ENCODE measurements at regions not wholly inside any gene's neighbourhood (a gene's known extent, or its start where the extent isn't known, plus 50 kb on each side); places are given as distances from the start of the nearest gene placed in this dataset.
"Not testable (repeated sequence)": the region's sequence is repeated elsewhere in the genome, so short reads cannot be mapped to it uniquely, and the experiment has no call there.

- TF ChIP-seq HSF1 (IDR thresholded peaks at IDR 0.05; ENCODE audit: low read depth, low read length) (no peak), PML (IDR thresholded peaks at IDR 0.05; ENCODE audit: low read length) (no peak), NFYA (IDR thresholded peaks at IDR 0.05; ENCODE audit: borderline replicate concordance, low read depth, low read length) (no peak), MYC (IDR thresholded peaks at IDR 0.05; ENCODE audit: insufficient read depth, insufficient read length, insufficient replicate concordance, low read length, severe bottlenecking) (no peak), SMAD1 (IDR thresholded peaks at IDR 0.05; ENCODE audit: low read depth, partially characterized antibody) (no peak), ZNF592 (IDR thresholded peaks at IDR 0.05) (no peak), STAT1 (conservative IDR thresholded peaks at IDR 0.05) (no peak), EGR1 (IDR thresholded peaks at IDR 0.05; ENCODE audit: borderline replicate concordance in 1 of 2, low read depth in 2 of 2, low read length in 2 of 2) (no peak), RAD21 (IDR thresholded peaks at IDR 0.05; ENCODE audit: insufficient read depth, low read depth, low read length) (peak; percentile 69), MYB (IDR thresholded peaks at IDR 0.05; ENCODE audit: borderline replicate concordance, low read depth, low read length) (no peak), RBBP5 (conservative IDR thresholded peaks at IDR 0.05) (no peak), RCOR1 (conservative IDR thresholded peaks at IDR 0.05; ENCODE audit: low read depth, low read length) (no peak), CTCF (IDR thresholded peaks at IDR 0.05 in 2 of 3, conservative IDR thresholded peaks at IDR 0.05 in 1 of 3; ENCODE audit: control insufficient read depth in 2 of 3, extremely low read depth in 1 of 3, insufficient read depth in 1 of 3, low read depth in 3 of 3, low read length in 3 of 3) (peak; percentile 20 to 53 (median 33); a peak in 5 of 6 replicates)
Measured at GRCh38 chr1:88595355-88596002, 88.6 kb upstream of the PKN2 start (continued).

- in situ Hi-C loops (cut with MboI): loop anchor here (10.0 kb wide), 1 partner anchor 413 kb away; no protein-coding TSS in a partner anchor
- H4K20me1 ChIP-seq (ENCODE audit: control insufficient read depth, insufficient read depth); H2AFZ ChIP-seq (ENCODE audit: control insufficient read depth, low read depth, low read length); H3K79me2 ChIP-seq (ENCODE audit: control insufficient read depth, insufficient read depth, low read length); H3K4me1 ChIP-seq (ENCODE audit: control insufficient read depth, insufficient read depth, low read length); CTCF ChIA-PET; H3K4me2 ChIP-seq (ENCODE audit: control insufficient read depth, insufficient read depth); BruUV-seq (replicated peaks); POLR2A ChIA-PET; DNase-seq (ENCODE audit: low read depth, low spot score); FAIRE-seq; ATAC-seq; H3K27me3 ChIP-seq (replicated peaks in 1 of 2; ENCODE audit: control insufficient read depth in 2 of 2, insufficient read depth in 2 of 2, low read length in 1 of 2); H3K4me3 ChIP-seq; H3K36me3 ChIP-seq (ENCODE audit: control insufficient read depth in 2 of 2, insufficient read depth in 2 of 2, low read length in 1 of 2); RAD21 ChIA-PET (ENCODE audit: unreplicated experiment); H3K27ac ChIP-seq (ENCODE audit: control insufficient read depth, insufficient read depth); SMC1A ChIA-PET (ENCODE audit: uncharacterized antibody, unreplicated experiment); H3K9me3 ChIP-seq (replicated peaks; ENCODE audit: control insufficient read depth, insufficient read depth, low read length); H3K9ac ChIP-seq (ENCODE audit: control insufficient read depth, insufficient read depth, low read length): not testable (repeated sequence)
- WGBS (ENCODE audit: insufficient coverage, insufficient replicate concordance, low lambda C conversion rate, missing lambda C conversion rate): 0% methylated on average over 1 of the region's 1 CpG
- intact Hi-C loops (cut with micrococcal nuclease; ENCODE audit: unreplicated experiment): loop anchor here (10.0 kb wide), 1 partner anchor 1463 kb away; no protein-coding TSS in a partner anchor
Measured at GRCh38 chr1:88597973-88598372, 86.1 kb upstream of the PKN2 start.

Data from GM12878 (cell line).